B cell (primary cell): ENCODE measurements at regions not wholly inside any gene's neighbourhood (a gene's known extent, or its start where the extent isn't known, plus 50 kb on each side); places are given as distances from the start of the nearest gene placed in this dataset.
A peak's percentile ranks its signal among the peaks of the same experiment; 100 is the strongest.

Source experiments
- ATAC-seq: fragments of 200-7000 bp; cut with Tn5 transposase; one replicate; pipeline ENCODE4 v1.10.0; 2021; ENCODE audit warnings: low read depth, mild to moderate bottlenecking, moderate number of reproducible peaks, moderate library complexity
- CTCF ChIA-PET: fragments of 350-600 bp; sonication (Branson Sonifier 250); formaldehyde crosslinking; loops from one replicate; lab custom pipeline; 2021; ENCODE audit warnings: antibody characterized with exemption, inconsistent platforms; lab: Charles Lee
- POLR2A ChIA-PET: fragments of 350-600 bp; sonication (Branson Sonifier 250); formaldehyde crosslinking; loops from one replicate; lab custom pipeline; 2021; ENCODE audit warnings: antibody characterized with exemption; lab: Charles Lee
- DNase-seq: peaks from one replicate; pipeline ENCODE4 v3.0.0; 2013
- H2AFZ ChIP-seq: 2 replicates; pipeline ENCODE4 v1.6.1; 2012; ENCODE audit warnings: mild to moderate bottlenecking, low read depth, low read length; ENCODE audit not compliant: insufficient read depth, poor library complexity, severe bottlenecking
- H3K27ac ChIP-seq, 2 donors: 1 replicate in 1 of 2; 2 replicates in 1 of 2; pipeline ENCODE4 v1.5.1; 2012 to 2013; ENCODE audit warnings: low read length in 2 of 2, mild to moderate bottlenecking in 2 of 2, moderate library complexity in 1 of 2
- H3K27me3 ChIP-seq, 4 experiments: fragments of 200-600 bp in 1 of 4; sonication (generic) in 1 of 4; replicated peaks in 1 of 4; 1 replicate in 2 of 4; 2 replicates in 2 of 4; pipeline versions ENCODE4 v1.6.1 to v1.7.0; 2013 to 2016; ENCODE audit warnings: low read length in 3 of 4, mild to moderate bottlenecking in 2 of 4, mixed read lengths in 1 of 4, moderate library complexity in 1 of 4; ENCODE audit not compliant: insufficient read depth in 4 of 4, control insufficient read depth in 3 of 4; ENCODE audit errors: control extremely low read depth in 1 of 4
- H3K36me3 ChIP-seq, 2 experiments: replicated peaks in 1 of 2; 1 replicate in 1 of 2; 2 replicates in 1 of 2; pipeline versions ENCODE4 v1.6.1 to v1.7.1; 2013; ENCODE audit warnings: low read length in 1 of 2; ENCODE audit not compliant: insufficient read depth in 2 of 2, control insufficient read depth in 1 of 2; ENCODE audit errors: control extremely low read depth in 1 of 2, extremely low read depth in 1 of 2
- H3K4me1 ChIP-seq, 2 donors: fragments of 200-600 bp in 1 of 2; sonication (generic) in 1 of 2; 1 replicate in 1 of 2; 2 replicates in 1 of 2; pipeline versions ENCODE4 v1.5.1 to v1.6.1; 2013 to 2017; ENCODE audit warnings: low read length in 2 of 2; ENCODE audit not compliant: control insufficient read depth in 2 of 2, insufficient read depth in 2 of 2
- H3K4me2 ChIP-seq: replicated peaks from 2 replicates; pipeline ENCODE3; 2012; ENCODE audit warnings: mild to moderate bottlenecking, low read depth, low read length; ENCODE audit not compliant: poor library complexity, severe bottlenecking
- H3K4me3 ChIP-seq, 5 experiments: fragments of 200-600 bp in 1 of 5; sonication (generic) in 1 of 5; 1 replicate in 3 of 5; 2 replicates in 2 of 5; pipeline versions ENCODE4 v1.5.1 to v1.7.0; 2011 to 2016; ENCODE audit warnings: low read length in 4 of 5, mild to moderate bottlenecking in 4 of 5, low read depth in 2 of 5, control low read depth in 1 of 5, moderate library complexity in 1 of 5; ENCODE audit not compliant: insufficient read depth in 1 of 5; ENCODE audit errors: control extremely low read depth in 1 of 5, extremely low read depth in 1 of 5
- H3K79me2 ChIP-seq: fragments of 200-600 bp; sonication (generic); one replicate; pipeline ENCODE4 v1.6.0; 2016; ENCODE audit warnings: low read length; ENCODE audit not compliant: control insufficient read depth, insufficient read depth
- H3K9ac ChIP-seq: fragments of 200-600 bp; sonication (generic); 2 replicates; pipeline ENCODE4 v1.6.1; 2017; ENCODE audit warnings: mild to moderate bottlenecking, low read length, moderate library complexity
- H3K9me3 ChIP-seq, 3 donors: one replicate each; pipeline versions ENCODE4 v1.6.1 to v1.7.1; 2013; ENCODE audit warnings: low read length in 2 of 3; ENCODE audit not compliant: control insufficient read depth in 2 of 3, insufficient read depth in 1 of 3; ENCODE audit errors: control extremely low read depth in 1 of 3
- H4K20me1 ChIP-seq: 2 replicates; pipeline ENCODE4 v1.6.0; 2012; ENCODE audit warnings: mild to moderate bottlenecking, low read length; ENCODE audit not compliant: insufficient read depth, control insufficient read depth, poor library complexity, severe bottlenecking
- H3K27ac Mint-ChIP-seq: one replicate; pipeline ENCODE4 v1.8.0; 2021; ENCODE audit warnings: mixed read lengths
- H3K27me3 Mint-ChIP-seq: one replicate; pipeline ENCODE4 v1.8.0; 2021; ENCODE audit warnings: mixed read lengths
- H3K4me1 Mint-ChIP-seq: one replicate; pipeline ENCODE4 v1.8.0; 2021; ENCODE audit warnings: mixed read lengths
- H3K4me3 Mint-ChIP-seq: one replicate; pipeline ENCODE4 v1.8.0; 2021; ENCODE audit warnings: mixed read lengths
- H3K9me3 Mint-ChIP-seq: one replicate; pipeline ENCODE4 v1.8.0; 2022; ENCODE audit warnings: mixed read lengths; ENCODE audit not compliant: insufficient read depth
- EZH2 ChIP-seq: IDR thresholded peaks from 2 replicates; pipeline ENCODE4 v1.6.1; 2012; ENCODE audit warnings: borderline replicate concordance, low read depth, mild to moderate bottlenecking, moderate library complexity, low read length; ENCODE audit not compliant: insufficient read depth, poor library complexity, severe bottlenecking
- WGBS: methylation state at CpG from one replicate; pipeline ENCODE4 v1.1.5; 2013; ENCODE audit warnings: missing lambda C conversion rate; ENCODE audit not compliant: insufficient coverage; 5-methylcytosine and 5-hydroxymethylcytosine counted together
- intact Hi-C: fragments of 100-400 bp; cut with micrococcal nuclease; formaldehyde crosslinking; loops from one replicate; pipeline ENCODE4 v1.10.0; 2022
- TF ChIP-seq, protein P1 (sequence below): fragments of 200-600 bp; IDR thresholded peaks from one replicate; pipeline ENCODE4 v1.8.0; 2022; ENCODE audit warnings: antibody characterized with exemption, mild to moderate bottlenecking

DNA sequence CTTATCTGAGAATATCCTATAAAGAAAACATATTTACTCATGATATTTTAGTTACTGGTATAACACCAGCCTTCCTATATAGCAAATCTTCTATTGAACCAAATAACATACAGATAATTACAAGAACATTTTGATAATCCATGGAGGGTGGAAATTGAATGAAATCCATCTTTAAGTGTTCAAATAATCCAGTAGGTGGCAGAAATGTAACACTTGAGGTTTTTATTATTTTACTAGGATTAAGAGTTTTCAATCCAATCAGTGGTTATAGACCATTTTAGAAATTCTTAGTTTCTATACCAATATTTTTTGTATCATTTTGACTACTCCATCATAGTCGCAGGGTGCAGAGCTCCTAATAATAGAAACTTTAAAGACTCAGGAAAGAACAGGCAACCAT lies 101.9 kb upstream of the KCNH8 start:
- no peak overlapping the region for H3K9ac ChIP-seq
- POLR2A ChIA-PET = no interaction called here
- intact Hi-C loops = loop anchor here (1.0 to 5.0 kb wide), 3 partner anchors 301 to 820 kb away; no protein-coding TSS in a partner anchor
- ATAC-seq (no peak), DNase-seq (peak; percentile 8)
- no peaks in the 10 kb centered on the region for H4K20me1 ChIP-seq
- no peaks in the 10 kb centered on the region for H3K4me1 ChIP-seq
- CTCF ChIA-PET = interaction anchor here (0.7 to 3.2 kb wide), 3 partner anchors 10 to 821 kb away, joined by 3 to 17 read pairs (median 3); no protein-coding TSS in a partner anchor
- H3K4me3 ChIP-seq = no peak overlapping the region
- H3K36me3 ChIP-seq = no peaks in the 10 kb centered on the region
- no peak overlapping the region for H2AFZ ChIP-seq
- no peaks in the 10 kb centered on the region for H3K4me1 Mint-ChIP-seq
- no peak overlapping the region for H3K27ac ChIP-seq
- no peaks in the 10 kb centered on the region for H3K9me3 Mint-ChIP-seq
- WGBS = no CpG with 5 or more reads among the region's 1 CpG
- H3K27ac Mint-ChIP-seq = no peak overlapping the region
- H3K27me3 ChIP-seq = no peaks in the 10 kb centered on the region
- H3K4me2 ChIP-seq = no peak overlapping the region
- H3K4me3 Mint-ChIP-seq = no peak overlapping the region
- no peaks in the 10 kb centered on the region for H3K79me2 ChIP-seq
- no peaks in the 10 kb centered on the region for H3K9me3 ChIP-seq
- H3K27me3 Mint-ChIP-seq = no peaks in the 10 kb centered on the region
- TF ChIP-seq EZH2 = no peak
- TF ChIP-seq, protein P1, sequence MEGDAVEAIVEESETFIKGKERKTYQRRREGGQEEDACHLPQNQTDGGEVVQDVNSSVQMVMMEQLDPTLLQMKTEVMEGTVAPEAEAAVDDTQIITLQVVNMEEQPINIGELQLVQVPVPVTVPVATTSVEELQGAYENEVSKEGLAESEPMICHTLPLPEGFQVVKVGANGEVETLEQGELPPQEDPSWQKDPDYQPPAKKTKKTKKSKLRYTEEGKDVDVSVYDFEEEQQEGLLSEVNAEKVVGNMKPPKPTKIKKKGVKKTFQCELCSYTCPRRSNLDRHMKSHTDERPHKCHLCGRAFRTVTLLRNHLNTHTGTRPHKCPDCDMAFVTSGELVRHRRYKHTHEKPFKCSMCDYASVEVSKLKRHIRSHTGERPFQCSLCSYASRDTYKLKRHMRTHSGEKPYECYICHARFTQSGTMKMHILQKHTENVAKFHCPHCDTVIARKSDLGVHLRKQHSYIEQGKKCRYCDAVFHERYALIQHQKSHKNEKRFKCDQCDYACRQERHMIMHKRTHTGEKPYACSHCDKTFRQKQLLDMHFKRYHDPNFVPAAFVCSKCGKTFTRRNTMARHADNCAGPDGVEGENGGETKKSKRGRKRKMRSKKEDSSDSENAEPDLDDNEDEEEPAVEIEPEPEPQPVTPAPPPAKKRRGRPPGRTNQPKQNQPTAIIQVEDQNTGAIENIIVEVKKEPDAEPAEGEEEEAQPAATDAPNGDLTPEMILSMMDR = peak; percentile 49

DNA sequence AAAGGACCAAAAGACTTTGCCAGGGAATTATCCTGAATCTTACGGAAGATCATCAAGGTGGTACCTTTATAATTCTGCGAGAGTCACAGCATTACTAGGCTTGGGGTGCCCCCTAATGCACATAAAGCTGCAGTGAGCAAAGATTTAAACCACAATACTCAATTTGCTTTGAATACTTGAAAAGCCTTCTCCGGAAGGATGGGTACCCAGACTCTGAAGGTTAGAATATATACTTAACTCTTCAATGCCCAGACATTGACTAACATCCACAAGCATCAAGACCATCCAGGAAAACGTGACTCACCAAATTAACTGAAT lies 117.8 kb upstream of the KCNH8 start:
- no peak for DNase-seq
- H3K4me1 Mint-ChIP-seq = no peaks in the 10 kb centered on the region

More for the DNA sequence above, 117.8 kb upstream of the KCNH8 start:
- no peak overlapping the region for H3K4me3 Mint-ChIP-seq
- no peak overlapping the region for H3K27ac ChIP-seq
- TF ChIP-seq EZH2 = no peak
- no peaks in the 10 kb centered on the region for H3K27me3 Mint-ChIP-seq
- H3K36me3 ChIP-seq = no peaks in the 10 kb centered on the region
- 67% methylated on average over 1 of the region's 4 CpGs for WGBS
- no peak overlapping the region for H2AFZ ChIP-seq
- H3K9me3 ChIP-seq = no peaks in the 10 kb centered on the region
- no peak for ATAC-seq
- intact Hi-C loops = no loop called here
- H3K4me3 ChIP-seq = no peak overlapping the region
- H3K27me3 ChIP-seq = peaks cover 0 to 3% (median 0%) of the 10 kb centered on the region in 4 experiments
- no peaks in the 10 kb centered on the region for H3K9me3 Mint-ChIP-seq
- H3K79me2 ChIP-seq = no peaks in the 10 kb centered on the region
- POLR2A ChIA-PET = no interaction called here
- H3K27ac Mint-ChIP-seq = no peak overlapping the region
- CTCF ChIA-PET = no interaction called here
- no peak overlapping the region for H3K4me2 ChIP-seq
- H4K20me1 ChIP-seq = no peaks in the 10 kb centered on the region
- no peaks in the 10 kb centered on the region for H3K4me1 ChIP-seq
- H3K9ac ChIP-seq = no peak overlapping the region
